ENCODE measurements at regions not wholly inside any gene's neighbourhood (a gene's known extent, or its start where the extent isn't known, plus 50 kb on each side); places are given as distances from the start of the nearest gene placed in this dataset.

DNA sequence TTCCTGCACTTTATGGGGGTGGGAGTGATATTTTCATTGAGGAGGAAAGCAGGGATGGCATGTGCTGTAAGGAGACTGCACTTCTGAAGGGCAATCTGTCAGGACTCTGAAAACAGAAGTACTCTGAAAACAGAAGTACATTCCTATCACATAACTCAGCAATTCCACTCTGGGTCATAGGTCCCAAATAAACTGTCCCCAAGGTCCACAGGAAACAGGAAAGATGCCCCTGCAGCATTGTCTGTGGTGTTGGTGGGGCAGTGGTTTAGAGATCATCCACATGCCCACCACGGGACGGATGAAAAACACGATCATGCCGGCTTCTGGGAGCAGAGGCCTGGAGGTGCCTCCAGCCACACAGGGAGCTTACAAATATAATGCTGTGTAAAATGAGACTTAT, 150.3 kb downstream of the OTOR start:
- H3K9me3 ChIP-seq: no peaks in the 10 kb centered on the region
- WGBS (ENCODE audit: low lambda C conversion rate): 38% methylated on average over 4 of the region's 4 CpGs
- H3K27ac ChIP-seq (ENCODE audit: low read depth in 2 of 2, low read length in 1 of 2): no peak overlapping the region
- H2AFZ ChIP-seq (ENCODE audit: low read depth): no peak overlapping the region
- no peaks in the 10 kb centered on the region for H3K36me3 ChIP-seq (replicated peaks in 1 of 2; ENCODE audit: control insufficient read depth in 1 of 2, insufficient read depth in 2 of 2, low read length in 1 of 2)
- H3K9me2 ChIP-seq: no peaks in the 10 kb centered on the region
- no peaks in the 10 kb centered on the region for H4K20me1 ChIP-seq (ENCODE audit: insufficient read depth)
- H3K4me3 ChIP-seq (ENCODE audit: low read depth in 2 of 2, low read length in 1 of 2): no peak overlapping the region
- no peak for TF ChIP-seq MEF2A (IDR thresholded peaks at IDR 0.05; ENCODE audit: borderline replicate concordance, low read depth)
- no peaks in the 10 kb centered on the region for H3K27me3 ChIP-seq (ENCODE audit: insufficient read depth)
- H3K79me2 ChIP-seq (ENCODE audit: insufficient read depth): no peaks in the 10 kb centered on the region
- POLR2A ChIA-PET: no interaction called here
- no peak overlapping the region for H3K9ac ChIP-seq
- no peaks in the 10 kb centered on the region for H3F3A ChIP-seq (replicated peaks; ENCODE audit: insufficient read depth)
- no peaks in the 10 kb centered on the region for H3K4me1 ChIP-seq (ENCODE audit: control insufficient read depth in 1 of 2, insufficient read depth in 2 of 2, low read depth in 1 of 2, low read length in 1 of 2)
- no peak for DNase-seq
- CTCF ChIA-PET: interaction anchor here (2.4 kb wide), 1 partner anchor 96 kb away, joined by 6 read pairs; no protein-coding TSS in a partner anchor
- no peak overlapping the region for H3K4me2 ChIP-seq

DNA sequence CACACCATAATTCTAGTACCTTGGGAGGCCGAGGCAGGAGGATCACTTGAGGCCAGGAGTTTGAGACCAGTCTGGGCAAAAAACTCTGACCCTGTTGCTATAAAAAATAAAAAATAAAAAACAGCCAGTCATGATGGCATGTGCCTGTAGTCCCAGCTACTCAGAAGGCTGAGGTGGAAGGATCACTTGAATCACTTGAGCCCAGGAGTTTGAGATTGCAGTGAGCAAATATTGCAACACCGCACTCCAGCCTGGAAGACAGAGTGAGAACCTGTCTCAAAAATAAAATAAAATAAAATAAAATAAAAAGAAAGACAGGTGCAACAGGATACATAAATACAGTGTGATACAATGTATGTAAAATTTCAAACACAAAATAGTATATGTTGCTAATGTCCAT, 154.5 kb downstream of the OTOR start:
- H3K27ac ChIP-seq (ENCODE audit: low read depth in 2 of 2, low read length in 1 of 2): no peak overlapping the region
- H3K9me3 ChIP-seq: no peaks in the 10 kb centered on the region
- no peak for DNase-seq
- no peaks in the 10 kb centered on the region for H3K9me2 ChIP-seq
- H3K9ac ChIP-seq: no peak overlapping the region
- TF ChIP-seq, protein P1, sequence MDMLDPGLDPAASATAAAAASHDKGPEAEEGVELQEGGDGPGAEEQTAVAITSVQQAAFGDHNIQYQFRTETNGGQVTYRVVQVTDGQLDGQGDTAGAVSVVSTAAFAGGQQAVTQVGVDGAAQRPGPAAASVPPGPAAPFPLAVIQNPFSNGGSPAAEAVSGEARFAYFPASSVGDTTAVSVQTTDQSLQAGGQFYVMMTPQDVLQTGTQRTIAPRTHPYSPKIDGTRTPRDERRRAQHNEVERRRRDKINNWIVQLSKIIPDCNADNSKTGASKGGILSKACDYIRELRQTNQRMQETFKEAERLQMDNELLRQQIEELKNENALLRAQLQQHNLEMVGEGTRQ (IDR thresholded peaks at IDR 0.05; ENCODE audit: borderline replicate concordance, low read depth, low read length): no peak
- no peak for TF ChIP-seq TEAD4 (IDR thresholded peaks at IDR 0.05; ENCODE audit: borderline replicate concordance, insufficient read depth)
- TF ChIP-seq FOXJ3 (CRISPR knock-in tag; IDR thresholded peaks at IDR 0.05): no peak
- TF ChIP-seq, protein P2, sequence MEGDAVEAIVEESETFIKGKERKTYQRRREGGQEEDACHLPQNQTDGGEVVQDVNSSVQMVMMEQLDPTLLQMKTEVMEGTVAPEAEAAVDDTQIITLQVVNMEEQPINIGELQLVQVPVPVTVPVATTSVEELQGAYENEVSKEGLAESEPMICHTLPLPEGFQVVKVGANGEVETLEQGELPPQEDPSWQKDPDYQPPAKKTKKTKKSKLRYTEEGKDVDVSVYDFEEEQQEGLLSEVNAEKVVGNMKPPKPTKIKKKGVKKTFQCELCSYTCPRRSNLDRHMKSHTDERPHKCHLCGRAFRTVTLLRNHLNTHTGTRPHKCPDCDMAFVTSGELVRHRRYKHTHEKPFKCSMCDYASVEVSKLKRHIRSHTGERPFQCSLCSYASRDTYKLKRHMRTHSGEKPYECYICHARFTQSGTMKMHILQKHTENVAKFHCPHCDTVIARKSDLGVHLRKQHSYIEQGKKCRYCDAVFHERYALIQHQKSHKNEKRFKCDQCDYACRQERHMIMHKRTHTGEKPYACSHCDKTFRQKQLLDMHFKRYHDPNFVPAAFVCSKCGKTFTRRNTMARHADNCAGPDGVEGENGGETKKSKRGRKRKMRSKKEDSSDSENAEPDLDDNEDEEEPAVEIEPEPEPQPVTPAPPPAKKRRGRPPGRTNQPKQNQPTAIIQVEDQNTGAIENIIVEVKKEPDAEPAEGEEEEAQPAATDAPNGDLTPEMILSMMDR (IDR thresholded peaks at IDR 0.05): no peak
- TF ChIP-seq ELF1 (IDR thresholded peaks at IDR 0.05): no peak
- TF ChIP-seq, protein P3, sequence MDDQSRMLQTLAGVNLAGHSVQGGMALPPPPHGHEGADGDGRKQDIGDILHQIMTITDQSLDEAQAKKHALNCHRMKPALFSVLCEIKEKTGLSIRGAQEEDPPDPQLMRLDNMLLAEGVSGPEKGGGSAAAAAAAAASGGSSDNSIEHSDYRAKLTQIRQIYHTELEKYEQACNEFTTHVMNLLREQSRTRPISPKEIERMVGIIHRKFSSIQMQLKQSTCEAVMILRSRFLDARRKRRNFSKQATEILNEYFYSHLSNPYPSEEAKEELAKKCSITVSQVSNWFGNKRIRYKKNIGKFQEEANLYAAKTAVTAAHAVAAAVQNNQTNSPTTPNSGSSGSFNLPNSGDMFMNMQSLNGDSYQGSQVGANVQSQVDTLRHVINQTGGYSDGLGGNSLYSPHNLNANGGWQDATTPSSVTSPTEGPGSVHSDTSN (IDR thresholded peaks at IDR 0.05): no peak
- TF ChIP-seq, protein P4, sequence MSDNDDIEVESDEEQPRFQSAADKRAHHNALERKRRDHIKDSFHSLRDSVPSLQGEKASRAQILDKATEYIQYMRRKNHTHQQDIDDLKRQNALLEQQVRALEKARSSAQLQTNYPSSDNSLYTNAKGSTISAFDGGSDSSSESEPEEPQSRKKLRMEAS (IDR thresholded peaks at IDR 0.05; ENCODE audit: low read depth): no peak
- TF ChIP-seq NRF1 (IDR thresholded peaks at IDR 0.05; ENCODE audit: low read depth, low read length): no peak
- TF ChIP-seq RCOR1 (IDR thresholded peaks at IDR 0.05; ENCODE audit: low read length): no peak
- TF ChIP-seq RFX5 (IDR thresholded peaks at IDR 0.05; ENCODE audit: low read length): no peak
- TF ChIP-seq EZH2phosphoT487 (IDR thresholded peaks at IDR 0.05; ENCODE audit: borderline replicate concordance, low read depth): no peak
- no peak for TF ChIP-seq MEF2A (IDR thresholded peaks at IDR 0.05; ENCODE audit: borderline replicate concordance, low read depth)
- TF ChIP-seq FOSL2 (IDR thresholded peaks at IDR 0.05; ENCODE audit: borderline replicate concordance, low read depth): no peak
- no peak for TF ChIP-seq TCF12 (IDR thresholded peaks at IDR 0.05)
- TF ChIP-seq POLR2AphosphoS5 (IDR thresholded peaks at IDR 0.05; ENCODE audit: low read depth, low read length): no peak
- no peaks in the 10 kb centered on the region for H3K4me1 ChIP-seq (ENCODE audit: control insufficient read depth in 1 of 2, insufficient read depth in 2 of 2, low read depth in 1 of 2, low read length in 1 of 2)
- H3K4me2 ChIP-seq: no peak overlapping the region
- H3F3A ChIP-seq (replicated peaks; ENCODE audit: insufficient read depth): no peaks in the 10 kb centered on the region
- POLR2A ChIA-PET: no interaction called here
- H4K20me1 ChIP-seq (ENCODE audit: insufficient read depth): no peaks in the 10 kb centered on the region
- H3K4me3 ChIP-seq (ENCODE audit: low read depth in 2 of 2, low read length in 1 of 2): no peak overlapping the region
- H3K27me3 ChIP-seq (ENCODE audit: insufficient read depth): no peaks in the 10 kb centered on the region
- CTCF ChIA-PET: no interaction called here
- H3K79me2 ChIP-seq (ENCODE audit: insufficient read depth): no peaks in the 10 kb centered on the region
- no peak overlapping the region for H2AFZ ChIP-seq (ENCODE audit: low read depth)
- WGBS (ENCODE audit: low lambda C conversion rate): 45% methylated on average over 2 of the region's 2 CpGs
- no peaks in the 10 kb centered on the region for H3K36me3 ChIP-seq (replicated peaks in 1 of 2; ENCODE audit: control insufficient read depth in 1 of 2, insufficient read depth in 2 of 2, low read length in 1 of 2)

Data from SK-N-SH (cell line).